ENCODE measurements at regions not wholly inside any gene's neighbourhood (a gene's known extent, or its start where the extent isn't known, plus 50 kb on each side); places are given as distances from the start of the nearest gene placed in this dataset.

DNA sequence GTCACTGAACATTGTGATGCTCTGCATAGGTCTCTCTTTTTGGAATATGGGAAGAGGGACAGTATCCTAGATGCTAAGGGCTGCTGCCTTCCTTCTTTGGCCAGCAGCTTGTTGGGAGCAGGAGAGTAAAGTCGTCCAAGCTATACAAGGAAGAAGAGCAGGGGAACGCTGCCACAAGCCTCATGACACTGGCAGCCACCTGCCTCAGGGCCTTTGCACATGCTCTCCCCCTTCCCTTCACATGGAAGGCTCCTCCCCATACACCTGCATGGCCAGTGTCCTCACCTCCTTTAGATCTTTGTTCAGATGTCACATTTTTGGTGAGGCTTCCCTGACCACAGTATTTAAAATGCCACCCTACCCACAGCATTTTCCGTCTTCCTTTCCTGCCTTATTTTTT, 78.1 kb upstream of the CRHR1 start:
- H3K36me3 Mint-ChIP-seq (ENCODE audit: low read depth), result no peaks in the 10 kb centered on the region
- DNase-seq, result no peak
- peaks cover 62% of the 10 kb centered on the region for H3K27me3 Mint-ChIP-seq (ENCODE audit: low read depth, poor library complexity)
- H3K27ac Mint-ChIP-seq, result no peak overlapping the region
- no peaks in the 10 kb centered on the region for H3K4me1 Mint-ChIP-seq
- TF ChIP-seq, protein P1, sequence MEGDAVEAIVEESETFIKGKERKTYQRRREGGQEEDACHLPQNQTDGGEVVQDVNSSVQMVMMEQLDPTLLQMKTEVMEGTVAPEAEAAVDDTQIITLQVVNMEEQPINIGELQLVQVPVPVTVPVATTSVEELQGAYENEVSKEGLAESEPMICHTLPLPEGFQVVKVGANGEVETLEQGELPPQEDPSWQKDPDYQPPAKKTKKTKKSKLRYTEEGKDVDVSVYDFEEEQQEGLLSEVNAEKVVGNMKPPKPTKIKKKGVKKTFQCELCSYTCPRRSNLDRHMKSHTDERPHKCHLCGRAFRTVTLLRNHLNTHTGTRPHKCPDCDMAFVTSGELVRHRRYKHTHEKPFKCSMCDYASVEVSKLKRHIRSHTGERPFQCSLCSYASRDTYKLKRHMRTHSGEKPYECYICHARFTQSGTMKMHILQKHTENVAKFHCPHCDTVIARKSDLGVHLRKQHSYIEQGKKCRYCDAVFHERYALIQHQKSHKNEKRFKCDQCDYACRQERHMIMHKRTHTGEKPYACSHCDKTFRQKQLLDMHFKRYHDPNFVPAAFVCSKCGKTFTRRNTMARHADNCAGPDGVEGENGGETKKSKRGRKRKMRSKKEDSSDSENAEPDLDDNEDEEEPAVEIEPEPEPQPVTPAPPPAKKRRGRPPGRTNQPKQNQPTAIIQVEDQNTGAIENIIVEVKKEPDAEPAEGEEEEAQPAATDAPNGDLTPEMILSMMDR (IDR thresholded peaks at IDR 0.05), result no peak
- H3K4me3 Mint-ChIP-seq, result no peak overlapping the region
- H3K9me3 Mint-ChIP-seq, result no peaks in the 10 kb centered on the region

DNA sequence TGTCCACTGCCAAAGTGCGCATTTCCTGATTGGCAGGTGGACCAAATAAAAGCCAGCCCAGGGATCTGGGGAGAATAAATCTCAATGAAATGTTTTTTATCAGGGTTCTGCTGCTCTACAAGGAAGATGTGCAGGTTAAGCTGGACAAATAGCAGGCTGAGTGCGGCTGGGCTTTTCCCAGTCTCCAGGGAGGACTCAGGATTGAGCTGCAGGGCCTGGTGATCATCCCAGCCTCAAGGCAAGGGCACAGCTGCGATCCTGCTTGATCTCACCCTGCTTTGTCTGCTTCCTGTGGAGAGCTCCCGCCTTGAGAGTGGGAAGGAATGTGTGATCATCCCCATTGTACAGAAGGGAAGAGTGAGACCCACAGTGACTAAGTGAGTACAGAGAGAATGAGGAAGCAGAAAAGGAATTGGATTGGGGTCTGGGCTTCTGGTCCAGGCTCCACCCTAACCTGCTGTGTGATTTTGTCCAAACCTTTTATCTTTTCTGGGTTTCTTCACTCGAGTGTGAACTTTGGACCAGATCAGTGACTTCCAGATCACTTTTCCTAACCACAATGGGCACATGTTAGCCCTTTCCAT, 75.3 kb upstream of the CRHR1 start:
- no peaks in the 10 kb centered on the region for H3K36me3 Mint-ChIP-seq (ENCODE audit: low read depth)
- DNase-seq, result no peak
- no peak overlapping the region for H3K27ac Mint-ChIP-seq
- H3K4me3 Mint-ChIP-seq, result no peak overlapping the region
- H3K4me1 Mint-ChIP-seq, result no peaks in the 10 kb centered on the region
- TF ChIP-seq, protein P1 (IDR thresholded peaks at IDR 0.05), result no peak
- peaks cover 64% of the 10 kb centered on the region for H3K27me3 Mint-ChIP-seq (ENCODE audit: low read depth, poor library complexity)
- no peaks in the 10 kb centered on the region for H3K9me3 Mint-ChIP-seq

DNA sequence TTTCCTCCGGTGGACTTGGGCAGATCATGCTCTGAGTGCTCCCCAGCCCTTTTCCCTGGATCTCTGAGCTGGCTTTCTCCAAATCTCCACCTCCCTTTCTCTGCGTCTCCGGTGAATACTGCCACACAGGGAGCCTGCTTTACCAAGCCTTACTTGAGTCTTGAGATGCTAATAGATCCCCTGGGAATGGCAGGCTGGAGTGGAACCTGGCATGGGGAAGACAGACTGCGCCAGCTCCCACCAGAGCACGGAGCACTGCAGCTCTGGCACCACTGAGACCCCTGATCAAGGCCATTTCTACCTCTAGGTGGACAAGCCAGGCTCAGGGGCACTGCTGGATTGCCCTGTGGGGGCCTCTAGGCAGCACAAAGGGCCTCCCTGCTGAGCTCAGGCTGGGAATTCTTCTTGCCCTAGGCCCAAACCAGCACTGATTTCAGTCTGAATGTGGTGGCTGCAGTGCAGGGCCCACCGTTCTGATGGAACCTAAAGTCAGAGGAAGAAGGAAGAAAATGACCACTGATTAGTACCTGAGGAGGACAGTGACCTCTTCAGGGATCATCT, 74.3 kb upstream of the CRHR1 start:
- Mint-ChIP-seq H3K9me3 (no peaks in the 10 kb centered on the region), H3K4me1 (no peaks in the 10 kb centered on the region), H3K4me3 (no peak overlapping the region), H3K27ac (no peak overlapping the region), H3K36me3 (ENCODE audit: low read depth) (no peaks in the 10 kb centered on the region), H3K27me3 (ENCODE audit: low read depth, poor library complexity) (peaks cover 59% of the 10 kb centered on the region)
- TF ChIP-seq, protein P1 (IDR thresholded peaks at IDR 0.05), result no peak
- DNase-seq, result no peak

DNA sequence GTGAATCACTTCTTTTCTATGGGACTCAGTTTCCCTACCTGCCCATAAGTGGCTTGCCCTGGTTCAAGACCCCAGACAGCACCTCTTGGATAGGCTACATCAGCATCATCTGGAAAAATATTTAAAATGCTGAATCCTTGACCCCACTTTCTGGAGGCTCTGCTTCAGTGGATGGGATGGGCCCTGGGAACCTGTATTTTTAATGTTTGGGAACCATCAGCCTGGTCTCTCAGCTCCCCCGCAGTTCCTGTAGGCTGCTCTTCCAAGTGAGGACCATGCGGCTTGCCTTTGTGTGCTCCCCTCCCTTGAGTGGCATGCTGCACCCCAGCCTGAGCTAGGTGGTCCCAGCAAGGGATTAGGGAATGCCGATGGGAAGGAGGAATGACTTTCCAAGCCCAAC, 68.3 kb upstream of the CRHR1 start:
- TF ChIP-seq, protein P1 (IDR thresholded peaks at IDR 0.05), result no peak
- Mint-ChIP-seq H3K4me1 (no peaks in the 10 kb centered on the region), H3K9me3 (no peaks in the 10 kb centered on the region), H3K4me3 (no peak overlapping the region), H3K36me3 (ENCODE audit: low read depth) (no peaks in the 10 kb centered on the region), H3K27ac (no peak overlapping the region), H3K27me3 (ENCODE audit: low read depth, poor library complexity) (peaks cover 50% of the 10 kb centered on the region)
- DNase-seq, result no peak

DNA sequence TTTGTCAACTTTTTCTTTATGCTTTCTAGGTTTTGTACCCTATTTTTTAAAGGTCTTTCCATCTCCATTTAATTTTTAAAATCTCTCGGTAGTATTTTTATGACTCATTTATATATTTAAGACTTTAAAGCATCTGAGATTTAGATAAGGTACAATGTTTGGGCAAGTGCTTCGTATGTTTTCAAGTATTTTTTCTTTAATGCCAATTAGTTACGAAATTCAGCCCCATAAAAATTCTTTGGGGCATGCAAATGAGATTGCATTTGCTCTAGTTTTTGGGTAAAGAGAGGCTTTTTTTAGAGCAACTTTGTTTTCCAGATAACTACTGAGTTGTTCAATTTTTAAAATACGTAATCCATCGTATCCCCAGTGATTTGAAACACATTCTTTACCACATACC, 65.3 kb upstream of the CRHR1 start:
- no peak for DNase-seq
- Mint-ChIP-seq H3K27me3 (ENCODE audit: low read depth, poor library complexity) (peaks cover 58% of the 10 kb centered on the region), H3K9me3 (peaks cover under 1% of the 10 kb centered on the region), H3K4me3 (no peak overlapping the region), H3K4me1 (no peaks in the 10 kb centered on the region), H3K27ac (no peak overlapping the region), H3K36me3 (ENCODE audit: low read depth) (no peaks in the 10 kb centered on the region)
- TF ChIP-seq, protein P1 (IDR thresholded peaks at IDR 0.05), result no peak
